ENCODE measurements at regions not wholly inside any gene's neighbourhood (a gene's known extent, or its start where the extent isn't known, plus 50 kb on each side); places are given as distances from the start of the nearest gene placed in this dataset.

DNA sequence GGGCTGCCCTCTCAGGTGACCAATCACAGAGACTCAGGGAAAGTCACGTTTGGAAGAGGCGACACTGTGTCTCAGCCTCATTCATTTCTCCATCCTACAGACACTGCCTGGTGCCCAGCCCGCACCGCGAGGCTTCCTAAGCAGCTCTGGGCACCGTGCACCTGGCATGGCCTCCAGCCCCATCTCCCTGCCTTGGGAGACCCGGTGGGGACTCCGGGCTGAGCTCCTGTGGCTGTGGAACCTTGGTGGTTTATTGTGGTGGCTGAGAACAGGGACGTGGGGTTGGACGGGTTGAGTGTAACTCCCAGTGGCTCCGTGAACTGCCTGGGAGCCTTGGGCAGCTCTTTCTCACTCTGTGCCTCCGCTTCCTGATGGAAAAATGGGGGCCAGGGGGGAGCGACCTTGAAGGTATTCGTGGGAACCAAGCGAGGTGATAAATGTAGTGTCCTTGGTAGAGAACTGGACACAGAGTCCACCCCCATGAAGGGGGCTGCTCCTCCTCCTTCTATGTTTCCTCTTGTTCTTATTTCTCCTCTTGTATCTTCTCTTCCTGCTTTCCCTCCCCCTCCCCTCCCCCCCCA is 215.4 kb downstream of the SEC14L1 start:
- DNase-seq (ENCODE audit: insufficient read length, low spot score) (no peak), FAIRE-seq (no peak)
- TF ChIP-seq POLR2A (IDR thresholded peaks at IDR 0.05; ENCODE audit: low read depth, low read length) = no peak

DNA sequence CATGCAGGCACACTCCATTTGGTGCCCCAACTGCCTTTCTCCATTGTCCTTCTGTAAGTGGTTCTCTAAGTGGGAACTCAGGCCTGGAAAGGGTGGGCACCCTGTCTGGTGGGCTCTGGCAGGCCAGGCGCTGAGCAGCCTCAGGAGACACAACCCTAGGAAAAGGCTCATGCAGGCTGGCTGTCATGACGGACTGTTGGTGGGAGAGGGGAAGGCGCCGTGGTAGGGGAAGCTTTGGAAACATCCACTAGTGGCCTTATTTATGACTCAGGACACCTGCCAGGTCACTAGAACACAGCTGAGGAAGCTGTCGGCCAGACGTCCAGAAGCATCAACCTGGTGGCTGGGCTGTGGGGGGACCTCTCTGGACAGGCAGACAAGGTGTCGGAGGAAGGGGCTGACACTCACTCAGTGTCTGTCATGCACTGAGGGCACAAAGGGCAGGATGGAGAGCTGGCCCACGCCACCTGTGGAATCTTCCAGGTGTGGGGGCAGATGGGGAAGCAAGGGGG is 216.0 kb downstream of the SEC14L1 start:
- no peak for FAIRE-seq
- TF ChIP-seq POLR2A (IDR thresholded peaks at IDR 0.05; ENCODE audit: low read depth, low read length) = no peak

DNA sequence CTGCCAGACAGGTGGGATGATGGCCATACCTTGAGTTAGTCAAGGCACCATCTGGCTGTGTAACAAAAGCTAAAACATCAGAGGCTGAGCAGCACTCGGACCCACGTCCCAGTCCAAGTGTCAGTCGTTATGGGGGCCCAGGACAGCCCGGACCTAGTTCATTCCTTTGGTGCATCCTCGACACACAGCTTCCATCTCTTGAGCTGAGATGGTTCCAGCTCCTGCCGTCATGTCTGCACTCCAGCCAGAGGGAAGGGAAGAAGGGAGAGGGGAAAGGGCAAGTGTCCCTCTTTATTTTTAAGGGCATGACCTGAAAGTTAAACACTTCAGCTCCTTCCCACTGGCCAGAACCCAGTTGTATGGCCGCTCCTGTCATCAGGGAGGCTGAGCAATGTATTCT is 218.0 kb downstream of the SEC14L1 start:
- FAIRE-seq = no peak
- DNase-seq (ENCODE audit: insufficient read length, low spot score) = no peak

More for the DNA sequence above, 216.0 kb downstream of the SEC14L1 start:
- DNase-seq (ENCODE audit: insufficient read length, low spot score) = no peak

DNA sequence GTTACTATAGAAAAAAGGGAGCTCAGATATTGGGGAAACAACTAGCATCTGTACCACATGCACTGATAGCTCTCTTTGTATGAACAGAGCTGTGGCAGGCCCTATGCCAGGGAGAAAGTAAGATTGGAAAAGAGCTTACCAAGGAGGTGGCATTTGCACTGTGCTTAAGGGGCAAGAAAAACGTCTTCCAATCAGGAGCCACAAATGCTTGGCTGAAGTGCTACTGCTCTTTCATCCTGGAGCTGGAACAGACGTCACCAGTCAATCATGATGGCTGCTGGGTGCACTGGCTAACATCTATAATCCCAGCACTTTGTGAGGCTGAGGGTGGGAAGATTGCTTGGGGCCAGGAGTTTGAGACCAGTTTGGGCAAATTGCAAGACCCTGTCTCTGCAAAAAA is 218.5 kb downstream of the SEC14L1 start:
- DNase-seq (ENCODE audit: insufficient read length, low spot score) (no peak), FAIRE-seq (no peak)
- no peak for TF ChIP-seq POLR2A (IDR thresholded peaks at IDR 0.05; ENCODE audit: low read depth, low read length)

More for the DNA sequence above, 218.0 kb downstream of the SEC14L1 start:
- no peak for TF ChIP-seq POLR2A (IDR thresholded peaks at IDR 0.05; ENCODE audit: low read depth, low read length)

DNA sequence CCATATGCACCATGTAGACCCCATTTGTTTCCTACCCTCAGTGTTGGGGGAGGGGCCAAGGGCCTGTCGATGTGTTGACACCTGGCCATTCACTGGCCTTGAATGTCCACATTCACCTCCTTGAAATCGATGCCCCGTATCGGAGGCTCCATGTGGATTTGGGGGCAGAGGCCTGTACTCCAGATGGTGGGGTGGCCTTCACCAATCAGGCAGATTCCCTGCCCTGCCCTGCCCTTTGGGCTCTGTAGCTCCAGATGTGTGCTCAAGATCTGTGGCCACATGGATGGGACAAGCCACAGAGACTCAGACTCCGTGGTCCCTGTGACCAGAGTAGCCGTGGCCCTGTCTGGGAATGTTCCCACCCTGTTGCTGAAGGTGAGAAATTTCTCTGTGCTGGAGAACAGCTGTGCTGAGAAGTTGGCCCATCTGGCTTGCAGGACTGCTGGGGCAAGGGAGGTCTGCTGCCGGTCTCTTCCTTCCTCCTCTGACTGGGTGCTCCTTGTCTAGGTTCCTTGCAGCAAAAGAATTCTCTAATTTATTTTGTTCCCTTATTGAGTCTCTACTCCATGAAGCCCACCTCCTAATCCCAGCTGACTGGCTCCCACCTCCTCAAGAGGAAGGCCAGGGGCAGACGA is 221.3 kb downstream of the SEC14L1 start:
- DNase-seq (ENCODE audit: insufficient read length, low spot score) = no peak
- no peak for TF ChIP-seq POLR2A (IDR thresholded peaks at IDR 0.05; ENCODE audit: low read depth, low read length)
- no peak for FAIRE-seq

DNA sequence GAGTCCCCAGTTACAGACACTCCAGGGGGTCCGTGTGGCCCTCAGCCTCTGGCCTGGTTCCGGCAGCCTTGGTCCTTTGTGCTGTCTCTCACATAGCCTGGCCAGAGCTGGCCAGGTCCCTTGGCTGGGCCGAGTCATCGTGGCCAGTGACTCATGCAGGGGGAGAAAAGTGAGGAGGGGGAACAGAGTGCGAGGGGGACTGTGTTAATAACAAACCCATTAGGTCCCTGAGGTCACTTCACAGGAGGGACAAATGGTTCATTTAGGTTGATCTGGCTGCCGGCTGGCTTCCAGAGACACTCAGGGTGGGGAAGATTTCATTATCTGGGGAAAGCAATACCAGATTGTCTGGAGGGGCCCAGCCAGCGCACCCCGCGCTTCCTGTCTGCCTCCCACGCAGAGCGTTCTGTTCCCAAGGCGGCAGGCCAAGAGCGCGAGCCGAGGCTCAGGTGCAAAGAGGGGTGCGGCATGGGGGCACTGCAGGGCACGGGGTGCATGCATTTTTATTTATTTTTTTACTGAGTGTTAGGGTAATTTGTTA is 223.1 kb downstream of the SEC14L1 start:
- no peak for TF ChIP-seq POLR2A (IDR thresholded peaks at IDR 0.05; ENCODE audit: low read depth, low read length)
- no peak for FAIRE-seq
- DNase-seq (ENCODE audit: insufficient read length, low spot score) = no peak

DNA sequence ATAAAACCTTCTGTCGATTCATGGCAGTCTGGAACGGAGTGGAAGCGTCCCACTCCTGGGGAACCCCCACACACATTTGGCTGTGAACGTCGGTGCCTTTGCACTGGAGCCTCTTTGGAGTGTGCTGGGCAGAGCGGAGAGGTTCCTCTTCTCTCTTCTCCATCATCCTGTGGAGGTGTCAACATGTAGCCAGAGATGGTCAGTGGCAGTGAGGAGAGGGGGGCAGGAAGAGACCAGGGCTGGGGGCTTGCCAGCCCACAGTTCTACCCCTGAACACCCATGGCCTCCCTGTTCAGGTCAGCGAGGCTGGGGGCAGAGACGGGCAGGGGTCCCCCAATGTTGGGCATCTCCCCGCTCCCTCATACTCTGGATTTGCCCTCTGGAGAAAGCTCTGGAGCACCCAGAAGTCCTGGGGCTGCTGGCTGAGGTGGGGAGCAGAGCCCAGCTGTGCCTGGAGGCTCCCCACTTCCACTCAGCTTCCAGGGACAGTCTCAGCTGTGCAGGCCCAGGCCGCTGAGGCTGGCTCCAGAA is 223.7 kb downstream of the SEC14L1 start:
- TF ChIP-seq POLR2A (IDR thresholded peaks at IDR 0.05; ENCODE audit: low read depth, low read length) = no peak
- no peak for FAIRE-seq
- DNase-seq (ENCODE audit: insufficient read length, low spot score) = no peak

DNA sequence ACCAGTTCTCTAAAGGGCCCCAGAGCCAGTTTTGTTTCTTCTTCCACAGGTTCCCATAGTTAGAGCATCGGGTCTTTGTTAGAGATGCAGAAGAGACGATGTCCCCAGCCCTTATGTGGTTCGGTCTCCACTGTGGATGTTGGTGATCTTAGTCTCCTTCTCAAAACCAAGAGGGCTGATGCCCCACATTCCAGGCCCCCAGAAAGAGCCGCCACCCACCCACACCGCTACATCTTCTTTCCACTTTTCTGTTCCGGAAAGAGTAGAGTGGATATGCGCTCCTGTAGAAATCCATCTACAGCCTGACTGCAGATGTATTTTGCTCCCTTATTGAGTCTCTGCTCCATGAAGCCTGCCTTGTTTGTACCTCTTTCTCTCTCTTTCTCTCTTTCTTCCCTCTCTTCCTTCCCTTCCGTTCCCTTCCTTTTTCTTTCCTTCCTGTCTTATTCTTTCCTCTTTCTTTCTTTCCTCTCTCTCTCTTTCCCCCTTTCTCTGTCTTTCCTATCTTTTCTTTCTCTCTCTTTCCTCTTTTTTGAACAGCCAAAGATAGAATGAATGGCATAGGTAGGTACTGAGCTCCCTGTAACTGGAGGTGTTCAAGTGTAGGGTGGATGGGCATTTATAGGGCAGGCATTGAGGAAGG is 224.3 kb downstream of the SEC14L1 start:
- DNase-seq (ENCODE audit: insufficient read length, low spot score) (no peak), FAIRE-seq (no peak)
- TF ChIP-seq POLR2A (IDR thresholded peaks at IDR 0.05; ENCODE audit: low read depth, low read length) = no peak

DNA sequence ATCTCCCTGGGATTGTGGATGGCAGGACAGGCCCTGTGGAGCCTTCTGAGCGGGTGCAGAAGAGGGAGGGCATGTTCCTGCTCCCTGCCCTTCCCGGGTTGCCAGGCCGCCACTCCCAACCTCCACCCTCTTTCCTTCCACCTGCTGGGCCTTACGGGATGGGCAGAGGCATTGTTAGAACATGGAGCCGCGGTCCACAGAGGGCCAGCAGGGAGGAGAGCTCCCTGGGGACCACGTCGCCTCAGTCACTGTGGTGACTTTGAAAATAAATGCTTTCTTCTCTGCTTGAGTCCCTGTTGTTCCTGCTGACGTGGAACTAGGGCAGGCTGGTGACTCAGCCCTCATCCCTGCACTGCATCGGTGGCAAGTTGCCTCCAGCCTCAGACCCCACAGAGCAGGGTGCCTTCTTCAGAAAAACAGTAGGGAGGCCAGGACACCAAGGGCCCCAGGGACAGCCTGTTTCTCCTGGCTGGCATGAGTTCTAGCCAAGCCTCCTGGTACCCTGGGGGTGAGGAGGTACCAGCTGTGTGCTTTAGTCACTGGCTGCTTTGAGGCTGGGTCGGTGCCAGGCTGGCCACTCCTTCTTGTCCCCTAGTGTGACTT is 224.9 kb downstream of the SEC14L1 start:
- FAIRE-seq (no peak), DNase-seq (ENCODE audit: insufficient read length, low spot score) (peak; percentile 96)
- no peak; the same call in 1 of the 2 replicates for TF ChIP-seq POLR2A (IDR thresholded peaks at IDR 0.05; ENCODE audit: low read depth, low read length)

DNA sequence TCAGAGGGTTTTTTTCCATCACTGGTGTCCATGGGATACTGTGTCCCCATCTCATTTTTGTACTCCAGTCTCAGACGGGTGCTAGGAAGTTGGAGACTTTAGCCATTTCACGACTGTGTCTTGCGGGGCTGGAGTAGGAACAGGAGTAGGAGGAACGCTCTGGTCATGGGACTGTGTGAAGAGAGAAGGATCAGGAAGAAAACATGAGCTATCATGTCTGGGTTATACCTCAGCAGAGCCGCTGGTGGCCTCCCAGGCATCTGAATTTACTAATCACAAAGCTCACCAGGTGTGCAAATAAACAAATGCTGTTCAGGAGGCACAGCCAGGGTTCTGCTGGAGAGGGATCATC is 225.4 kb downstream of the SEC14L1 start:
- TF ChIP-seq POLR2A (IDR thresholded peaks at IDR 0.05; ENCODE audit: low read depth, low read length) = no peak
- no peak for FAIRE-seq
- DNase-seq (ENCODE audit: insufficient read length, low spot score) = no peak

DNA sequence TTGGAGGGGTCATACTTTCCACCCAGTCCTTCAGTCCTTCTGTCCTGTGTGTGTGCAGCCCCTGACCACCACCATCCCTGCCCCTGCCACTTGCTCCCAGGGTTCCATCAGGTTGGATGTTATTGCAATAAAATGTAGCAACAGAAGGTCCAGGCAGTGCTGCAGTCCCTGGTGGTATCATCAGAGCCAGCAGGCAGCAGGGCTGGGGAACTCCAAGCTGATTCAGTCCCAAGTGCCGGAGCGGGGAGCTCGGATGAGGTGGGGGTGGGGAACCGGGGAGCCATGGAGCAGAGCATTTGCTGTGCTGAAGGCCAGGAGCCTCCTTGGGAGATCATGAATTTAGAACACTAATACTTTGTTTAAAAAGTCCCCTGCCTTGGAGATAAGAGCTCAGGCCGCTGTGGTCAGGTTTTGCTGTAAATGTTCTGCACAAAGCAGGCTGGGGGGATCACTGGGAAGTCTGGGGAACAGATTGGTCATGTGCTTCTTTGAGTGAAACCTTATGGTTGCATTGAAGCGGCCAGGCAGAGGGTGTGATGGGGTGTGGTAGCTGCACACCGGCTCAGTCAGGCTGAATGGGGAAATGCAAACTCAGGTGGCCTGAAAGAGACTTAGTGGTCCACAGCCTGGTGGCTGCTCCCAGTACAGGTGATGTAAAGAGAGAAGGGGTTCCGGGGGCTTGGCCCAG is 225.9 kb downstream of the SEC14L1 start:
- no peak for TF ChIP-seq POLR2A (IDR thresholded peaks at IDR 0.05; ENCODE audit: low read depth, low read length)
- DNase-seq (ENCODE audit: insufficient read length, low spot score) (no peak), FAIRE-seq (no peak)

DNA sequence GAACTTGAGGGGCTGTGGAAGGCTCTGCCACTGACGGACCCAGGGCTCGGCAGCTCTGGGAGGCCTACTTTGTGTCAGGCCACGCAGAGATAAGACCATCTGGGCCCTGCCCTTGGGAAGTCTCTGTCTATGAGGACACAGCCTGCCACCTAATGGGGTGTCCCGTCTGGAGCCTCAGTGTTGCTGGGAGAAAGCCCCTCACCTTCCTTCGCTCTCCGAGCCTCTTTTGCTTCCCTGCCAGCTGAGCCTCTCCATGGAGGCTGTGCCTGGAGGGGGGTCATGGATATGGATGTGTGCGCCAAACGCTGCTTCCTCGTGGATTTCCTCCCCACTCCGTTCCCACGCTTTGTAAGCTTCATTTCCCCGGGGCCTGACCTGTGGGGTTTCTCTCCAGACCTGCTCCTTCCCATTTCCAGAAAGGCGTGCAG is 228.8 kb downstream of the SEC14L1 start:
- no peak for TF ChIP-seq POLR2A (IDR thresholded peaks at IDR 0.05; ENCODE audit: low read depth, low read length)
- FAIRE-seq = no peak
- no peak for DNase-seq (ENCODE audit: insufficient read length, low spot score)

DNA sequence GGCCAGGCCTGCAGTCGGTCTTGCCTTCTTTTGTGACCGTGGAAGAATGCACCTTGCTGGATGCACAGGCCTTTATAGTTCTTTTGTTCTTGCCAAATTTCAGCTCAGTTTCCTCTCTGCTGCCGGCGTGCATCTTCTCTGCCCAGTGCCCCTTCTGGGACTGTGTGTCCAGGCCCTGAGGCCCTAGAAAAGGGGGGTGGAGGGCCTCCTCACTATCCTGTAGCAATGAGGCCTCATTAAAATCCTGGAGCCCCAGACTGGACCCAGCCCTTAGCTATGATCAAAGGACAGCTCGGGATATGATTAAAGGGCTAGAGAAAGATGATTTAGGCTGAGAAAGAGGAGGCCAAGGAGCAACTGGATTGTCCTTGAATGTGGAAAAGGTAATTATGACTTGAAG is 229.8 kb downstream of the SEC14L1 start:
- FAIRE-seq (no peak), DNase-seq (ENCODE audit: insufficient read length, low spot score) (no peak)
- no peak for TF ChIP-seq POLR2A (IDR thresholded peaks at IDR 0.05; ENCODE audit: low read depth, low read length)
